Suprapubic skin (tissue), 3 donors: ENCODE measurements at regions not wholly inside any gene's neighbourhood (a gene's known extent, or its start where the extent isn't known, plus 50 kb on each side); places are given as distances from the start of the nearest gene placed in this dataset.

Source experiments
- CTCF ChIP-seq, 2 donors: fragments of 200-600 bp in 1 of 2; fragments of 450-650 bp in 1 of 2; sonication (generic) in 1 of 2; IDR thresholded peaks; one replicate each; pipeline ENCODE4 v1.5.1; 2016 to 2019; ENCODE audit warnings: antibody characterized with exemption in 2 of 2, mild to moderate bottlenecking in 1 of 2, moderate library complexity in 1 of 2
- POLR2A ChIP-seq, 2 donors: fragments of 450-650 bp; IDR thresholded peaks; one replicate each; pipeline ENCODE4 v1.6.1; 2017; ENCODE audit warnings: antibody characterized with exemption in 2 of 2, mild to moderate bottlenecking in 2 of 2, moderate library complexity in 2 of 2

DNA sequence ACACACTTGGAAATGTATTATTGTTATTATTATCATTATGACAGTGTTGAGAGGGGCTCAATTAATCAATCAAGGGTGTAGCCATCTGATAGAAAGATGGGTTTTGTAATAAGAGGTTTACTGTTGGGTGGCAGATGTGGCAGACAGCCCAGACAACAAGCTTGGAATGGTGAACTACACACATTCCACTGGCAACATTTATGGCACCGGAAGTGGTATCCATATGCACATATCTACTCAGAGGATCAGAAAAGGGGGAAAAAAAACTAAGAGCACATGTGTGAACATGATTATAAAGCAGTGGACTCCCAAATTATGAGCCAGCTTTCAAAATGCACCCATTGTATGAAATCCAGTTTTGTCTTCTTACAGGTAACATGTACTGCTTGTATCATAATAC lies 125.9 kb upstream of the ARX start:
- TF ChIP-seq POLR2A (IDR thresholded peaks at IDR 0.05), result no peak
- no peak for TF ChIP-seq CTCF (IDR thresholded peaks at IDR 0.05)
